ENCODE measurements at regions not wholly inside any gene's neighbourhood (a gene's known extent, or its start where the extent isn't known, plus 50 kb on each side); places are given as distances from the start of the nearest gene placed in this dataset.

DNA sequence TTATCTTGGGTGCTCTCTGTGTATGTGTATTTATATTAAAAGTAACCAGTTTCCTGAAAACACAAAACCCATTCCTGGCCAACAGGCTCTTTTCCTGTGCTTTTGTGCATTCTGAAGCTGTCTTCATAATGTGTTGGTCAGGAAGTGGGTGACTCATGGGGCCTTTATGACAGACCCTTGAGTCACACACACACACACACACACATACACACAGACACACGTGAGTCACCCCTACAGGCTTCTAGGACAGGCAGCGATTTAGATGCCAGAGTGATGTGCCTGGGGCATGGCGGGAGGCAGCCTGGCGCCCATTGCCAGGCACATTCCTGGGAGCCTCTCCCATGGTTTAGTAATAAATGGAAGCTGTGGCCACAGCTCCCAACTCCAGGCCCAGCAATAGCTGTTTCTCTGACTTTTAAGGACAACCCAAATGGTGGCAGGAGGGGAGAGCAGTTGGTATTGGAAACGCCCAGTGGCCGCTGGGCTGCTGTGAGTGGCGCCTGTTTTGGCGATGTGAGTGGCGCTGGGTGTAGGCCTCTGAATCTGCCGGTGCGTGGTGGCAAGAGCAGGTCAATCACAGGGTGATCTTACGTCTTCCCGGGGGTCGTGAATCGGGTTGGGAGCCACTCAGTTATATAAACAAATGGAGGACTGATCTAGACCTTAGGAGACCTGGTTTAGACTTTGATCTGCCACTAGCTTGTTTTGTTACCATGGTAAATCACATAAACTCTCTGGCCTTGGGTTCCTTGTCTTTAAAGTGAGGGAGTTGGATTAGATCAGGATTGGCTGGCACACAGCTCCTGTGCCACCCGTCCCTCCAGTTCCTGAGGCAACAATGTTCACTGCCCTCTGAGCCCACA, 150.7 kb upstream of the DLX2 start:
- TF ChIP-seq, protein P1, sequence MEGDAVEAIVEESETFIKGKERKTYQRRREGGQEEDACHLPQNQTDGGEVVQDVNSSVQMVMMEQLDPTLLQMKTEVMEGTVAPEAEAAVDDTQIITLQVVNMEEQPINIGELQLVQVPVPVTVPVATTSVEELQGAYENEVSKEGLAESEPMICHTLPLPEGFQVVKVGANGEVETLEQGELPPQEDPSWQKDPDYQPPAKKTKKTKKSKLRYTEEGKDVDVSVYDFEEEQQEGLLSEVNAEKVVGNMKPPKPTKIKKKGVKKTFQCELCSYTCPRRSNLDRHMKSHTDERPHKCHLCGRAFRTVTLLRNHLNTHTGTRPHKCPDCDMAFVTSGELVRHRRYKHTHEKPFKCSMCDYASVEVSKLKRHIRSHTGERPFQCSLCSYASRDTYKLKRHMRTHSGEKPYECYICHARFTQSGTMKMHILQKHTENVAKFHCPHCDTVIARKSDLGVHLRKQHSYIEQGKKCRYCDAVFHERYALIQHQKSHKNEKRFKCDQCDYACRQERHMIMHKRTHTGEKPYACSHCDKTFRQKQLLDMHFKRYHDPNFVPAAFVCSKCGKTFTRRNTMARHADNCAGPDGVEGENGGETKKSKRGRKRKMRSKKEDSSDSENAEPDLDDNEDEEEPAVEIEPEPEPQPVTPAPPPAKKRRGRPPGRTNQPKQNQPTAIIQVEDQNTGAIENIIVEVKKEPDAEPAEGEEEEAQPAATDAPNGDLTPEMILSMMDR (IDR thresholded peaks at IDR 0.05; ENCODE audit: low read length) = no peak
- no peak for TF ChIP-seq EZH2 (IDR thresholded peaks at IDR 0.05; ENCODE audit: borderline replicate concordance, low read length)

All from OCI-LY1 (cell line).